ENCODE measurements at regions not wholly inside any gene's neighbourhood (a gene's known extent, or its start where the extent isn't known, plus 50 kb on each side); places are given as distances from the start of the nearest gene placed in this dataset.
"Not testable (repeated sequence)": the region's sequence is repeated elsewhere in the genome, so short reads cannot be mapped to it uniquely, and the experiment has no call there.

GRCh38 chr21:41584603-41585176, 76.7 kb upstream of the TMPRSS2 start:
- DNase-seq, result no peak

DNA sequence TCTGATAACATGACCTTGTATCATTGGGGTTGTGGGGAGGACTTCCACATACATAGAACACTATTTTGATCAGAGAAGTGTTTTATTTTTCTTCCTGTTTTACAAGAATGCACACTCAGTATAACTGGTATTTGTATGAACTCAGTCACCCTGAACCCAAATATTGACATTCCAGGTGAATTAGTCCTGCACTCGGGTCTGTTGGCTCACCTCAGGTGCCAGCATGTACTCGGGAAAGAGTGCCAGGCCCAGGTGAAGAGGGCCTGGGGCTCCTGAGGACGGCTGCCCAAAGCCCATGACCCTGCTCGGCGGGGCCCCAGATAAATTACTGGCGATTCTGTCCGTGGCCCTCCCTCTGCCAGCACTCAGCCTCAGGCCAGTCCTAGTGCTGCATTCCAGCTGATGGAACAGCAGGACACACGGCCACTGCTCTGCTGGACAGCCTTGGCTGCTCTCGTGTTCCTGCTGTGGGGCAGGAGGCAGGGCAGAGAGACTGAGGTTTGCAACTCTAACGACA, 75.4 kb upstream of the TMPRSS2 start:
- DNase-seq, result no peak

DNA sequence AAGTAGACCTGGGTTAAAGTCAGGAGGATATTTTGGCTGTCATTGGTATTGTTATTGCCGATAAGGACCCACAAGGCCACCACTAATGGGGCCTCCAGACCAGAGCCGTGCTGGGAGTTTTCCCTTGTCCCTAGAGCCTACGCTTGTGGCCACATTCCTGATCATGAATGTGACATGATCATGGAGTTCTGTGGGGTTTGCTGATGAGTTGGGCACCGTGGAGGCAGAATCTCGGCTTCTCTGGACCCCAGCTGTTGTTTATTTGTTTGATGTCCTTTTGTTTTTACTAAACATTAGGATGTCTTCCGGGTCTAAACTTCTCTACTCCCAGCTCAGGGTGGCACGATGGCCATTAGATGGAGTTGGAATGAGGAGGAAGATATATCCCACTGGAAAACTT, 74.9 kb upstream of the TMPRSS2 start:
- DNase-seq, result no peak

DNA sequence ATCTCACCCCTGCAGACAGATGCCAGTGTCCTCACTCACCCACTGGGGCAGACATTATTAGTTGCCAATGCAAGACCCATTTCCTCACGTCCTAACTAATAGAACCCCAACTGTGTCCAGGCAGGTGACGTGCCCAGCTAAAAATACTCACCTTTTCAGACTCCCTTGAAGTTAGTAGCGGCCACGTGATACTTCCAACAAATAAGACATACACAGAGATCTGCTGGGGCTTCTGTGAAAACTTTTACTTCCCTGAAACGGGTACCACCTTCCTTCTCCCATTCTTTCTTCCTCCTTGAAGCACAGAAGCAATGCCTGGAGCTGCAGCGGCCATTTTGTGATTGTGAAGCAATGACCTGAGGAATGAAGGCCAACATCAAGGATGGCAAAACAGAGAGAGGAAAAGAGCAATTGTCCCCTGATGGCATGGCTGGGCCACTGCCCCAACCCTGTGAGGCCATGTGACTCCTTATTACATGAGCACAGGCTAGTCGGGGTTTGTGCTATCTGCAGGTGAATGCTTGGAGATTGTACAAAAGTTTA, 74.4 kb upstream of the TMPRSS2 start:
- no peak for DNase-seq

DNA sequence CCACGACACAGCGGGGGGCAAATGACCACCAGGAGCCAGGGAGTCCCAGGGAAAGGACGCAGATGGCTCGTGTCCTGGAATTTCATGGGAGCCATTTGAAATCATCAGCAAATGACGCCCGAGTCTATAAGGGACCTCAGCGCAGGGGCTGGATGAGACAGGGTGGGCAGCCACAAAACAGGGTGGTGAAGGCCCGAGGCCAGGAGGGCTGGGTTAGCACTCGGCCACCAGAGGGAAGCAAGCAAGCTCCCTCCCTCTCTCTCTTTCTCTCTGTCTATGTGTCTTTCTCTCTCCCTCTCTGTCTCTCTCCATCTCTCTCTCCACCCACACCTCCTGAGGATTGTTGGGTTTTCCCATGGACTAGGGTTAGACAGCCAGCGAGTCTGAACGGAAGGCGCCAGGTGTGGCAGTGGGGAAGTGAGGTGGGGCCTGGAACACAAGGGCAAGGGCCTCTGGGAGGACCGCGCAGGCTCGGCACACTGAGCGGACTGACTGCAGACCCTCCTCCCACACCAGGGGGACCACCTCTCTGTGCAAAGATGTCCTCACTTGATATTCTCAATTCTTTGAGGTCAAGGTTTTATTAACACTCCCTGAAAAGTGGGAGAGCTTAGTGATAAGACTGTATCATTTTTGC, 73.8 kb upstream of the TMPRSS2 start:
- DNase-seq, result no peak

GRCh38 chr21:41580758-41581554, 73.0 kb upstream of the TMPRSS2 start:
- DNase-seq, result no peak

DNA sequence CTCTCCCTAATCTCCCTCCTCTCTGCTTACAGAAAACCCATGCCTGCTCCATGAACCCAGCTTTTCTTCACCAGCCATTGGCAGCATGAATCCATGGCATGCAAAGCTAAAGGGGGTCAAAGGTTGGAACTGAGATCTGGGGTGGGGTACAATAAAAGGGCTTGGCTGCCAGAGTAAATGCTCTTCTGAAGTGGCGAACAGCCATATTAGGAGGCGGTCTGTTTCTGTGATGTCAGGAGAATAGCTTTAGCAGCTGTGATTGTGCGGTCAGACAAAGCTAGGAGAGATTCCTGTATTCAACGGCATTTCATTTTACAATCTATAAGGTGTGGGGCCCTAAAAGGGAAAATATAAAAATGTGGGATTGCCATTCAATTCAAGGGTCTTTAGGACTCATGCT, 71.7 kb upstream of the TMPRSS2 start:
- no peak for DNase-seq

DNA sequence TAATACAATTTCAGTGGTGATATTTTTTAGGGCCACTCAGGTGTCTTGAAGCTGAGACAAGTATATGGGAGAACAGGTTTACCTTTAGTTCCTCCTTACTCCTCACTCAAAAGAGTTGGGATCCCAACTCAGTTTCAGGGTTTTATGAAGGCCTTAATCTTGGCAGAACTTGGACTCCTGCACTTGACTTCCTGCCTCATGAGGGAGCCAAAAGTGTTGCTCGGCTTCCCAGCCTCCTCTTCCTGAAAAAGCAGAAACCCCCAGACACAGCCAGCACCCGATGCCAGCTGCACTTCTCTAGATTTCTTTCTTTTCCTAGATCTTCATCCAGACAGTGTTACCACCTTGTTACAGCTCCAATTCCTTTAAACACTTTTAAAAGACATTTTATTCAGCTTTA, 70.8 kb upstream of the TMPRSS2 start:
- DNase-seq, result no peak

DNA sequence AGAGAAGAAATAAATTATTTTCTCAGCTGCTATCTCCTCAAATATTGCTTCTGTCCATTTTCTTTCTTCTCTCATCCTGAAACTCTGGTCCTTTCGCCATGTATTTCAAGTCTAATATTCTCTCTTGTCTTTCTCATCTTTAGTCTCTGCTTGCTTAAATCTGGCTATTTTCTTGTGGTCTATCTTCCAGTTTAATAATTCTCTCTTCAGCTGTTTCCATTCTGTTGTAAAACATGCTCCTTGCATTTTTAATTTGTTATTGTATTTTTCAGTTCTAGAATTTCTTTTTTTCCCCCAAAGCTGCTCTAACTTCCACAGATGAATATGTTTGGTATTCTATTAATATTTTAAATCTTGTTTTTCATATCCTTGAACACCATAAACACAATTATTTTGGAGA, 70.1 kb upstream of the TMPRSS2 start:
- DNase-seq, result no peak

DNA sequence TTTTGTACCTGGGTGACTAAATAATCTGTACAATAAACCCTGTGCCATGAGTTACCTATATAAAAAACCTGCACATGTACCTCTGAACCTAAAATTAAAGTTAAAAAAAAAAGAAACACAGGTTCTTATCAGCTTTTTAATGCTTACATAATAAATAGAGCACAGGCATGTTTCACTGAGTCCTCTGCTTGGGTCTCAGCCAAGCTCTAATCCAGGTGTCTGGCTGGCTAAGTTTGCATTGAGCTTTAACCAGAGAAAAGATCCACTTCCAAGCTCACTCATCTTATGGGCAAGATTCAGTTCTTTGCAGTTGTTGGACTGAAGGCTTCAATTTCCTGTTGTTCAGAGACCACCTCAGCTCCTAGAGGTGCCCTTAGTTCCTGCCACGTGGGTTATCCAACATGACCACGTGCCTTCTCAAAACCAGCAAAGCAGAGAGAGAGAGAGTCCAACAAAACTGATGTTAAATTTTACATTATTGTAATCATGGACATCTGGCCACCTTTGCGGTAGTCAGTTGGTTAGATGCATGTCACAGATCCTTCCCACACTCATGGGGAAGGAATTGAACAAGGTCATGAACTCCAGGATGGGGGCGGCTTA, 68.2 kb upstream of the TMPRSS2 start:
- no peak for DNase-seq

DNA sequence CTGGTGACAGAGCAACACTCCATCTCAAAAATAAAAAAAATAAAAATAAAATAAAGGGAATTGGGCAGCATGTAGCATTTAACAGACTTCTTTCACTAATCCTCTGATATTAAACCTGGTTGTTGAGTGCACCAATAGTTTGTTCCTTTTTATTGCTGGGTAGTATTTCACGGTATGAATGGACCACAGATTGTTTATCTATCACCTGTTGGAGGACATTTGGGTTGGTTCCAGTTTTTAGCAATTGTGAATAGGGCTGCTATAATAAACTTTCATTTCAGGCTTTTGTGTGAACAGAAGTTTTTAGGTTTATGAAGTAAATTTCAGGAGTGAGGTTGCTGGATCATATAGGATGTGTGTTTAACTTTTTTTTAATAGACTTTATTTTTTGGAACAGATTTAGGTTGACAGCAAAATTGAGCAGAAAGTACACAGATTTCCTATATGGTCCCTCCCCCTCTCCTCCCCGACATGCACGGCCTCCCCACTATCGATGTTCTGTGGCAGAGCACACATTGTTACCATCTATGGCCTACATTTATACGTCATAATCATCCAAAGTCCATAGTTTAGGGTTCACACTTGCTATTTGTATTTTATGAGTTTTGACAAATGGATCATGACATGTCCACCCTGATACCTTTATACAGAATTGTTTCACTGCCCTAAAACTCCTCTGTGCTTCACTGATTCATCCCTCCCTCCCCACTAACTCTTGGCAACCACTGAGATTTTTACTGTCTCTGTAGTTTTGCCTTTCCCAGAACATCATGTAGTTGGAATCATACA, 66.1 kb upstream of the TMPRSS2 start:
- DNase-seq, result no peak

DNA sequence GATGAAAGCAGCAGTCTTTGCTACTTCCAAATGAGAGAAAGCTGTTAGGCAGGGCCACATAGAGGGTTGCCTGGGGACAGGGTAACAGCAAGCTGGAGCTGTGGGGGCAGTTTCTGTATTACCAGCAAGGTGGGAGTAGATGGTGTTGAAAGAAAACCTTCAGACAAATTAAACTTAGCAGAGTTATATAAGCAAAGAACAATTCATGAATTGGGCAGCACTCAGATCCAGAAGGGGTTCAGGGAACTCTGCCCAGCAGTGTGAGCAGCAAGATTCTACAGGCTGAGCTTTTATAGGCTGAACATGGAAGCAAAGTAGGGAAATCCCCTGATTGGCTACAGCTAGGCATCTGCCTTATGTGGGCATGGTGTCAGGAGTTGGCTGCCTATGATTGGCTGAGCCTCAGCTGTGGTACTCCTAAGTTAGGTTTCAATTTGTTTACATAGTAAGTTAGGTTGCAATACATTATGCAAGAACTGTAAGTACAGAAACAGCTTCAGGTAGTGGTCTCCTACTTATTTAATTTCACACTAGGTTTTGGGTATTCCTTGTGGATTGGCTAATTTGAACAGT, 64.1 kb upstream of the TMPRSS2 start:
- no peak for DNase-seq

DNA sequence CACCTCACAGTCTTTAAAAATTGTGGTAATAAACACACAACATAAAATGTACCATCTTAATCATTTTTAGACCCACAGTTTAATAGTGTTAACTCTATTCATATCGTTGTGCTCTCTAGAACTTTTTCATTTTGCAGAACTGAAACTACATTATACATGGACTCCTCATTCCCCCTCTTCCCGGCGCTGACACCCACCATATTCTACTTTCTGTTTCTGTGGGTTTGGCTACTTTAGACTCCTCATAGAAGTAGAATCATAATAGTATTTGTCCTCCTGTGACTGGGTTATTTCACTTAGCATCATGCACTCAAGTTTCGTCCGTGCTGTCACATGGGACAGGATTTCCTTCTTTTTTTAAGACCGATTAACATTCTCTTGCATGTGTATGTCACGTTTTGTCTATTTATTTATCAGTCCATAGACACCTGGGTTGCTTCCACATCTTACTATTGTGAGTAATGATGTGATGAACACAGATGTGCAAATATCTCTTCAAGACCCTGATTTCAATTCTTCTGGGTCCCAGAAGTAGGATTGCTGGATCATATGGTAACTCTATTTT, 62.9 kb upstream of the TMPRSS2 start:
- DNase-seq, result no peak

DNA sequence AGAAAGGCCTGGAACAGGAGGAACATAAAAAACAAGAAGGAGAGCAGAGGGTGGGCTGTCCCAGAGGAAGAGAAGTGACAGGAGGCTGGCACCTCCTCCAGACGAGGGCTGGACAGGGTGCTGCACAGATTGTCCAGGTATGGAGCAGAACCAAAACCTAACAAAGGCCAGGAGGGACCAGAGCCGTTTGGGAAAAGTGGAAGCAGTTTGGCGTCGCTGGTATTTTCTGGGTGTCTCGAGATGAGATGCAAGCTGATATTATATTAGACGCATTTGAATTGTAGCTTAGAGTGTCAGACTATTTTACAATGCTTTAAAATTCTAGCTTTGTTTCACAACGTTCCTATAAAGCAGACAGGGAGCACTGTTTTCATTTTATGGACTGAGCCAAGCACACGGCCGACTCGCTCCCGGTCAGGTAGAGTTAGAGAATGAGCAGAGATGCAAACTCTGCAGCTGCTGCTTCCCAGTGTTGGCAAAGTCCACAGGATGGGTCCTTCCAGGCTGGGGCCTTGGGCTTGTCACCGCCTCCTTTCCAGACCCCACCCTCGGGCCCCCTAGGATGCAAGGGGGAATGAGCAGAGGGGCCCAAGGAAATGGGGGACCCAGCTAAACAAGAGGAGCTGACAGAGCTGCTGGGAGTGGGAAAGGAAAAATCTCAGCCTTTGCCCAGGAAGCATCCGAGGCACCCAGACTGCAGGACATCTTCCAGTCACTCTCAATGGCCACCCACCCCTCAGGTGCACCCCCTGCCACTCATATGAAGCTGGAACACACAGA, 60.8 kb upstream of the TMPRSS2 start:
- no peak for DNase-seq

- no peak for DNase-seq
Observed at GRCh38 chr21:41567901-41568510, 60.0 kb upstream of the TMPRSS2 start.

GRCh38 chr21:41567237-41567636, 59.3 kb upstream of the TMPRSS2 start:
- not testable (repeated sequence) for DNase-seq

DNA sequence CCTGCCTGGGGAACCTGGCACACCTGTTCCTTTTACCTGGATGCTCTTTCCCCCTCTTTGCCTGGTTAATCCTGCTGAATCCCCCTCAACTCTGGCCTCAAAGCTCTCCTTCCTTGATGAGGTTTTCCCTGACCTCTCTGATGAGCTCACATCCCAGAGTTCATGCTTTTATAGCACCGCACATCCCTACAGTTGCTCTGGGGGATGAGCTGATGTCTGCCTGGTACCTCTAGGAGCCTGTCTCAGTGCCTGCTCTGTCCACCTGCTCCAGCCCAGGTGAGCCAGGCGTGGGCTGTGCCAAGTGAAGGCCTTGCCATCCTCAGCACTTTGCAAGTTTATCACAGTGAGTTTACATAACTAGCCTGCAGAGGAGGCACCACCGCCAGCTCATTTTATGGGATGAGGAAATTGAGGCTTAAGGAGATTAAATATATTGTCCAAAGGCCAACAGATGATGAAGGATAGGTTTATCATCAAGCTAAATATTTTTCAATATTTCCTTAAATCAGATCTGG, 58.6 kb upstream of the TMPRSS2 start:
- no peak for DNase-seq

DNA sequence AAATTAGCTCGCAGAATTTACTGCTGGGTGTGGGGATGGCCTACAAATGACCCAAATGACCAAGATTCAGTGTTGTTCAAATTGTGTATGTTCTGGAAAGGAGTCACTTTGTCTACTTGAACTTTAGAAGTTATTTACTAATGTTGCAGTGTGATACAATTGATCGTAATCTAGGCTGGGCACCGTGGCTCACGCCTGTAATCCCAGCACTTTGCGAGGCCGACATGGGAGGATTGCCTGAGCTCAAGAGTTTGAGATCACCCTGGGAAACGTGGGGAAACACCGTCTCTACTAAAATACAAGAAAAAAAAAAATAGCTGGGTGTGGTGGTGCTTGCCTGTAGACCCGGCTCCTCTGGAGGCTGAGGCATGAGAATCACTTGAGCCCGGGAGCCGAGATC, 57.6 kb upstream of the TMPRSS2 start:
- no peak for DNase-seq

GRCh38 chr21:41564871-41565274, 56.9 kb upstream of the TMPRSS2 start:
- no peak for DNase-seq
